VCaP (cell line): ENCODE measurements at regions not wholly inside any gene's neighbourhood (a gene's known extent, or its start where the extent isn't known, plus 50 kb on each side); places are given as distances from the start of the nearest gene placed in this dataset.

ENCODE experiments used
- H3K27ac ChIP-seq: fragments of 450-650 bp; 2 replicates; pipeline ENCODE4 v1.5.1; 2017
- TF ChIP-seq, protein P1 (sequence below): fragments of 450-650 bp; conservative IDR thresholded peaks from 2 replicates; pipeline ENCODE4 v1.5.1; 2017; ENCODE audit warnings: mild to moderate bottlenecking, moderate library complexity

DNA sequence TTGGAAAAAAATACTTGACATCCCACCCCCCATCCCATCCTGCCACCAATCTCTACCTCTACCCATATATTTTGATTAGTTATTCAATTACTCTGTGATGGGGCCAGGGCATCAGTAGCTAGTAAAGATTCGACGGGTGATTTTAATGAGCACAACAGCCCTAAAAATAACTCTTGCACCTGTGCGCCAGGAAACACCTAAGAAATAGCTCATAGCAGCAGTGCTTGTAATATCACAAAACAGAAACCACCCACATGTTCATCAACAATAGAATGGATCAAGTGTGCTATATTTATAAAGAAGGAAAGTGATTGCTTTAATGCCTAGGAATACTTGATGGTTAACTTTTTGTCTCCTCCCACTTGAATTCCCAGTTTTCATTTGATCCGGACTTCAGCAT, 225.6 kb upstream of the LCORL start:
- TF ChIP-seq, protein P1, sequence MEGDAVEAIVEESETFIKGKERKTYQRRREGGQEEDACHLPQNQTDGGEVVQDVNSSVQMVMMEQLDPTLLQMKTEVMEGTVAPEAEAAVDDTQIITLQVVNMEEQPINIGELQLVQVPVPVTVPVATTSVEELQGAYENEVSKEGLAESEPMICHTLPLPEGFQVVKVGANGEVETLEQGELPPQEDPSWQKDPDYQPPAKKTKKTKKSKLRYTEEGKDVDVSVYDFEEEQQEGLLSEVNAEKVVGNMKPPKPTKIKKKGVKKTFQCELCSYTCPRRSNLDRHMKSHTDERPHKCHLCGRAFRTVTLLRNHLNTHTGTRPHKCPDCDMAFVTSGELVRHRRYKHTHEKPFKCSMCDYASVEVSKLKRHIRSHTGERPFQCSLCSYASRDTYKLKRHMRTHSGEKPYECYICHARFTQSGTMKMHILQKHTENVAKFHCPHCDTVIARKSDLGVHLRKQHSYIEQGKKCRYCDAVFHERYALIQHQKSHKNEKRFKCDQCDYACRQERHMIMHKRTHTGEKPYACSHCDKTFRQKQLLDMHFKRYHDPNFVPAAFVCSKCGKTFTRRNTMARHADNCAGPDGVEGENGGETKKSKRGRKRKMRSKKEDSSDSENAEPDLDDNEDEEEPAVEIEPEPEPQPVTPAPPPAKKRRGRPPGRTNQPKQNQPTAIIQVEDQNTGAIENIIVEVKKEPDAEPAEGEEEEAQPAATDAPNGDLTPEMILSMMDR: no peak
- H3K27ac ChIP-seq: no peak overlapping the region

DNA sequence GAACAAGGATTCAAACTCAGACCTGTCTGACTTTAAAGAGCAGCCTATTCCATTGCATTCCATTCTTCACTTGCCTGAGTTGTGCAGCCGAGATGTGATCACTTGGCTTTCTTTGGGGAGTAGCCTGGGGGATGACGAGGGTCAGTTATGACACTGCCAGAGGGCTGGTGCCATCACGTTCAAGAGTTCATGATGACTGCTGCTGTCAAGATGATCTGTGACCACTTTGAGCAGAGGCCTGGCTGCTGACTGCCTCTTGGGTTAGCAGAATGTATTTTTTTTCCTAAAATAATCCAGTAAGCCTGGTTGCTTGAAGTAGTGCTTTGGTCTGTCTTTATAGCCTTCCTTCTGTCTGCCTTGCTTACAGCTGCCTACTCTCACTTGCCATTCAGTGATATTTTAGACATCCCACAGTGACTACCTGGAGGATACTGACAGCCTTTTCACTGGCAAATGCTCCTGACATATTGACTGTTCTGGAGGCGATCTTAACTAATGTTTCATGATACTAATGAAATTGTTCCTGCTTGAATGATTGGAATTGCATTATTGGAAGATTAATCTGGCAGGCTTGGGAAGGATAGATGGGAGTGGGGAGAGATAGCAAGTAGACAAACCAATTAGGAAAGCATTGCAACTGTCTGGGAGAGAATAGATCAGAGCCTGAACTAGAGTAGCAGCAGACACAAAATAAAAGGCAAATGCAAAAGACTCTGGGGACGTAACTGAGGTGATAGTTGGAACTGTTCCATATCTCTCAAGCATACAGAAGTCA, 221.6 kb upstream of the LCORL start:
- H3K27ac ChIP-seq: no peak overlapping the region
- TF ChIP-seq, protein P1: no peak

DNA sequence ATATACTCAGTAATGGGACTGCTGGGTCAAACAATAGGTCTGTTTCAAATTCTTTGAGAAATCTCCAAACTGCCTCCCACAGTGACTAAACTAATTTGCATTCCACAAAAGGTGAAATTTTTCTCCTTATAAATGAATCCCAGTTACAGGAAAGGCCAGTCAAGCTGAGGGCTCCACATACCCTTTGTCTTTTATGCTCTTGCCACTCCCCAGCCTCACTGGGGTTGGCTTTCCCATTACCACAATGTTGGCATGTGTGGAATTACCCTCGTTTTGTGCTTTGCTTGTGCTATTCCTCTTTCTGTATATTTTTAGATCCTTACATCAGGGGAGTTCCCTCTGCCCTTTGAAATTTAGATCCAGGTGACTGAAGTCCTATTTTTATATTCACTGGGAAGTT, 220.2 kb upstream of the LCORL start:
- TF ChIP-seq, protein P1: no peak
- no peak overlapping the region for H3K27ac ChIP-seq

DNA sequence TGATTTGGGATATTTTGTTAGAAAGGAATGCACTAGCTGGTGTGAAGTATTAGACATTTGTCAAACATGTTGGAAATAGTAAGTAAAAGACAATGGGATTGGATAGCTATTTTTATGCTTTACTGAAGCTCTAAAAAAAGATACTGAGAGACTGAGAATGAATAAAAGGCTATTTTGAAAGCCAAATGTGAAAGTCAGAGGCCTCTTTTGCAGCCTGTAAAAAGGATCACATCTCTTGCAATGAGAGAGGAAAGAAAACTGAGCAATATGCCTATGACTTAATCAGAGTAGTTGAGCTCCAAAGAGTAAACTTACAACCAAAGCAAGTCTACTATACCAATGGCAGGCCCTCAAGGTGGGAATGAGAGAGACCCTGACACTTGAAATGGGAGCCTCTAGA, 212.6 kb upstream of the LCORL start:
- H3K27ac ChIP-seq: no peak overlapping the region
- TF ChIP-seq, protein P1: no peak

DNA sequence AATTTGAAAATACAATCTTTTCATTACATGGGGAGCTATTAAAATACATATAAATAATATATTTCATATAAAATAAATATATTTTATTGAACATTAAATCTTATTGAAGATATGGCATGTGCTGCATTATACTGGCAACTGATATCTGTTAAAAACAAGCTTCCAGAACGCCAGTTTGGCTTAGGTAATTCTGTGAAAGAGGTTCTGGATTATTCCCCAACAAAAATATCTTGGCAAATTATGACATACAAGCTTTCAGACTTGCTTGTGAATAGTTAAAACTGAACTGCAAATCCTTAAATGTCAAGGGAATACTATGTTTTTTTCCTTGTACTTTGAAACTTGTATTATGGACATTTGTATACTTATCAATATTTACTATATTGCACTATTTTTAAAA, 210.2 kb upstream of the LCORL start:
- TF ChIP-seq, protein P1: no peak
- no peak overlapping the region for H3K27ac ChIP-seq

DNA sequence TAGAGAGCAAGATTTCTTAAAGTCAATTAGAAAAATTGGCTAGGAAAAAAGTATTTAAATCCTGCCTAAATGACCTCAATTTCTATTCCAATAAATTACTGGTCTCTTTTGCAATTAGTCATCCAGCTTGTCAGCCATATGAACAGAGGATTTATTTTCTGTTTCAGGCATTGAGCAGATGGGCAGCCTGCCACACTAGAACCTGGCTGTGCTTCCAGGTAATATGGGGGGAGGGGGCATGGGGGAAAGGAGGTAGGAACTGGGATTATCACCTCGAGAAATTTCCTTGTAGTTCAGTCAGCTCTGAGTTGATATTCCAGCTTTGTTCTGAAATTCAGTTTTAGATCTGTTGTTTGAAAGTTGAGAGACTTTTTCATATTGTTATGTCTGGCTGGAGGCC, 206.3 kb upstream of the LCORL start:
- TF ChIP-seq, protein P1: no peak
- H3K27ac ChIP-seq: no peak overlapping the region

DNA sequence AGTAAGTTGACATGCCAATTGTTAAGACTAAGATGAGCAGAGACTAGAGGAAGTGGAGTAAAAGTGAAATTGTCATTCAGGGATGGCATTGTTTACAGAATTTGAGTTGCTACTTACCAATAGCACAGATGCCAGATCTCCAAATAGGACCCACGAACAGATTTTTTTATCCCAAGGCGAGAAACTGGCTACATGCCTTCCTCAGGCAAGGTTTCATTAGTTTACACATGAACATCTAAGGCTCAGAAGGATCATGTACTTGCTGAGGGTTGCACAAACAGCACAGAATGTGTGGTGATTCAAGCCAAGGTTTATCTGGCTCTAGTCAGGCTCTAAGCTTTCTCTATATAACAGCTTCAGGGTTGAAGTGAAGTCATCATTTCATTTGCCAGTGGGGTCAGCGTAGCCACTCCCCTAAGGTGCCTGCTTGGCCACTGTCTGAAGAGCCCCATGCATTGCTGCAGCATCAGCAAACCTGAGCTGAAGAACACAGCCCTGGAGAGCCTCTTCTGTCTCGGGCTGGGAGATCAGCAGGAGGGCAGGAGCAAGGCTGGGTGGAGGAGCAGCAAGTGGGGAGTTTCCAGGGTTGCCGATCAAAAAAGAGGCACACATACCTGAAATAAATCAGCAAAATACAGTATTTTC, 193.0 kb upstream of the LCORL start:
- TF ChIP-seq, protein P1: no peak
- no peak overlapping the region for H3K27ac ChIP-seq
